T-helper 2 cell treated with Interferon-gamma antibody and Interleukin-4, amounts not matched to agents 5 μg/mL and 100 μg/mL, for 36 hours (primary cell): ENCODE measurements at regions not wholly inside any gene's neighbourhood (a gene's known extent, or its start where the extent isn't known, plus 50 kb on each side); places are given as distances from the start of the nearest gene placed in this dataset.
"Not testable (repeated sequence)": the region's sequence is repeated elsewhere in the genome, so short reads cannot be mapped to it uniquely, and the experiment has no call there.

Experiments
- DNase-seq: peaks from one replicate; pipeline ENCODE4 v3.0.0; 2021; ENCODE audit warnings: low spot score
- H3K27ac Mint-ChIP-seq: one replicate; pipeline ENCODE4 v1.8.0; 2021; ENCODE audit warnings: mild to moderate bottlenecking, mixed read lengths
- H3K27me3 Mint-ChIP-seq: one replicate; pipeline ENCODE4 v1.8.0; 2021; ENCODE audit warnings: low read depth, mixed read lengths
- H3K36me3 Mint-ChIP-seq: one replicate; pipeline ENCODE4 v1.8.0; 2021; ENCODE audit warnings: low read depth, mixed read lengths
- H3K4me1 Mint-ChIP-seq: one replicate; pipeline ENCODE4 v1.8.0; 2021; ENCODE audit warnings: low read depth, mixed read lengths
- H3K4me3 Mint-ChIP-seq: one replicate; pipeline ENCODE4 v1.8.0; 2022; ENCODE audit warnings: mild to moderate bottlenecking, moderate library complexity, mixed read lengths
- H3K9me3 Mint-ChIP-seq: one replicate; pipeline ENCODE4 v1.8.0; 2021; ENCODE audit warnings: mixed read lengths

DNA sequence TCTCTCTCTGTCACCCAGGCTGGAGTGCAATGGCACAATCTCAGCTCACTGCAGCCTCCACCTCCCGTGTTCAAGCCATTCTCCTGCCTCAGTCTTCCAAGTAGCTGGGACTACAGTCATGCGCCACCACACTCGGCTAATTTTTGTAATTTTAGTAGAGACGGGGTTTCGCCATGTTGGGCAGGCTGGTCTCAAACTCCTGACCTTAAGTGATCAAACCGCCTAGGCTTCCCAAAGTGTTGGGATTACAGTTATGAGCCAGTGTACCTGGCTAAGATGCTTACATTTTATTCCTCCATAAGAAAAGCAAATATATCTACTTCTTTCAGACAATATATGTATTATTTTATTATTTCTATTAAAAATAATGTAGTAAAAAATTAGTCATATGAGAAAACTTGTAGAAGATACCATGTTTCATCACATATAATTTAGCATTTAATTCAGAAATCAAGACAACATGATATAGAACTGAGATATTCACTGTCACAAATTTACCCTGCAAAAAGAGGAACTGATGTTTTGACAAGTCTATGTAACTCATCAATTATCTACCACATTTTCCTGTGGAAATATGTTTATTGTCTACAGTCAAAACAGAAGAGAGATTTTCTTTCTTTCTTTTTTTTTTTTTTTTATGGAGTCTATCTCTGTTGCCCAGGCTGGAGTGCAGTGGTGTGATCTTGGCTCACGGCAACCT, 105.1 kb downstream of the ZNF486 start:
- H3K27ac Mint-ChIP-seq, H3K27me3 Mint-ChIP-seq, H3K36me3 Mint-ChIP-seq, H3K4me3 Mint-ChIP-seq, H3K4me1 Mint-ChIP-seq, DNase-seq: not testable (repeated sequence)
- peaks cover 48% of the 10 kb centered on the region for H3K9me3 Mint-ChIP-seq

DNA sequence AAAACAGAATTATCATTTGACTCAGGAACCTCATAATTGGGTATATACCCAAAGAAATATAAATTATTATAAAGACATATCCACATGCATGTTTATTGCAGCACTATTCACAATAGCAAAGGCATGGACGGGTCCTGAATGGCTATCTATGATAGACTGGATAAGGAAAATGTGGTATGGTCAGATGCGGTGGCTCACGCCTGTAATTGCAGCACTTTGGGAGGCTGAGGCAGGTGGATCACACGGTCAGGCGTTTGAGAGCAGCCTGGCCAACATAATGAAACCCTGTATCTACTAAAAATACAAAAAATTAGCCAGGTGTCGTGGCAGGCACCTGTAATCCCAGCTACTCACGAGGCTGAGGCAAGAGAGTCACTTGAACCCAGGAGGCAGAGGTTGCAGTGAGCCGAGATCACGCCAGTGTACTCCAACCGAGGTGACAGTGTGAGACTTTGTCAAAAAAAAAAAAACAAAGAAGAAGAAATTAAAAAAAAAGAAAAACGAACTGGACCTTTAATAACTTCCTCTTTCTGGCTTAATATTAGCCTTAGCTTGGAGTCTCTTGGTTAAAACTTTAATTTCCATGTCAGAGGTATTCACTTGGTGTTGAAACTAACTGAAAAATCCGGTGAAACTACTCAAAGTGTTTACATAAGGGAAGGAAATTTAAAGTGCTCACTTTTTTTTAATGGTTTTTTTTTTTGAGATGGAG, 104.4 kb downstream of the ZNF486 start:
- H3K27me3 Mint-ChIP-seq, result no peaks in the 10 kb centered on the region
- no peaks in the 10 kb centered on the region for H3K4me1 Mint-ChIP-seq
- no peak overlapping the region for H3K27ac Mint-ChIP-seq
- no peak overlapping the region for H3K4me3 Mint-ChIP-seq
- peaks cover 48% of the 10 kb centered on the region for H3K9me3 Mint-ChIP-seq
- DNase-seq, result no peak
- no peaks in the 10 kb centered on the region for H3K36me3 Mint-ChIP-seq

DNA sequence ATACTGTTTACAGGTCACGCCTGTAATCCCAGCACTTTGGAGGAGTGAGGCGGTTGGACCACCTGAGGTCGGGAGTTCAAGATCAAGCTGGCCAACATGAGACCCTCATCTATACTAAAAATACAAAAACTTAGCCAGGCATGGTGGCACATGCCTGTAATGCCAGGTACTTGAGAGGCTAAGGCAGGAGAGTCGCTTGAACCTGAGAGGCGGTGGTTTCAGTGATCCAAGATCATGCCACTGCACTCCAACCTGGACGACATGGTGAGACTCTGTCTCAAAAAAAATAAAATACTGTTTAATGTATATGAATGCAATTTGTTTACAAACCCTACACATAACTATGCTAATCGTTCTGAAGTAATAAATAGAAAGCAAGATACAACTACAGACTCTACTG, 102.4 kb downstream of the ZNF486 start:
- H3K4me1 Mint-ChIP-seq, result no peaks in the 10 kb centered on the region

DNA sequence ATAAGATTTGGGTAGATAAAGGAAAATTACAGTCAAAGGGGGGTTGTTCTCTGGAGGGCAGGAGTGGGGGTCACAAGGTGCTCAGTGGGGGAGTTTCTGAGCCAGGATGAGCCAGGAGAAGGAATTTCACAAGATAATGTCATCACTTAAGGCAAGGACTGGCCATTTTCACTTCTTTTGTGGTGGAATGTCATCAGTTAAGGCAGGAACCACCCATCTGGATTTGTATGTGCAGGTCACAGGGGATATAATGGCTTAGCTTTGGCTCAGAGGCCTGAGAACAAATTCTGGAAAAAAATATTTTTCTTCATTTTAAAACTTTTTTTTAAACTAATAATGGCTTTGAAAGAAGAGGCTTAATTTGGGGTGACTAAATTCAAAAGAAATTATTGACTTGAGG, 94.5 kb downstream of the ZNF486 start:
- H3K9me3 Mint-ChIP-seq, result peaks cover 43% of the 10 kb centered on the region
- not testable (repeated sequence) for DNase-seq, H3K4me3 Mint-ChIP-seq, H3K4me1 Mint-ChIP-seq, H3K36me3 Mint-ChIP-seq, H3K27ac Mint-ChIP-seq, H3K27me3 Mint-ChIP-seq

More for the DNA sequence above, 102.4 kb downstream of the ZNF486 start:
- no peak overlapping the region for H3K4me3 Mint-ChIP-seq
- no peak for DNase-seq
- H3K36me3 Mint-ChIP-seq, result no peaks in the 10 kb centered on the region
- H3K27ac Mint-ChIP-seq, result no peak overlapping the region
- no peaks in the 10 kb centered on the region for H3K27me3 Mint-ChIP-seq
- H3K9me3 Mint-ChIP-seq, result peaks cover 45% of the 10 kb centered on the region

DNA sequence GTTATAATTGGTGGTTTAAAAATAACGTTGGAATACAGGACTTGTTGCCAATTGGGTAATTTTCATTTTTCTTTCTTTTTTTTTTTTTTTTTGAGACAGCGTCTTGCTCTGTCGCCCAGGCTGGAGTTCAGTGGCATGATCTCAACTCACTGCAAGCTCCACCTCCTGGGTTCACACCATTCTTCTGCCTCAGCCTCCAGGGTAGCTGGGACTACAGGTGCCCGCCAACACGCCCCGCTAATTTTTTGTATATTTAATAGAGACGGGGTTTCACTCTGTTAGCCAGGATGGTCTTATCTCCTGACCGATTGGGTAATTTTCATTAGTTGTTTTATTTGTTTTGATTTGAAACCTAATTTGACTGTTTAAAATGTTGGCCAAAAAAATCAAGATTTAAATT, 93.7 kb downstream of the ZNF486 start:
- not testable (repeated sequence) for H3K27ac Mint-ChIP-seq, H3K4me1 Mint-ChIP-seq, DNase-seq, H3K4me3 Mint-ChIP-seq, H3K27me3 Mint-ChIP-seq, H3K36me3 Mint-ChIP-seq
- H3K9me3 Mint-ChIP-seq, result peaks cover 42% of the 10 kb centered on the region

DNA sequence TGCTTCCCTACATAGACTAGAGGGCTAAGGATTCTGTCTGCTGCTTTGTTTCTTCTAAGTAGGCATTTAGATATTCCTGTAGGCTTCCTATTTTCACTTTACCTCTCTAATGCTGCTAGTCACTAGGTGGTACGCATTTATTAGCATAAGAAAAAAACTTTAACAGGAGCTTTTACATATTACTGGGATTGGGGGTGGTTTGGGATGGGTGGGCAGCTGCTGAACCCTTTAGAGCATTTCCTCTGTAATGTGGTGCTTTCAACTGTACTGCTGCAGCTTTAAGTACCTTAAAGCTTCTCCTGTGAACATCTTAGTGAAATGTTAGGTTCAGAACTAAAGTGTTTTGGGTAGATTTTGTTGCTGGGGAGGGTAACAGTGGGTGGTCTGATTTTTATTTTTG, 92.6 kb downstream of the ZNF486 start:
- H3K9me3 Mint-ChIP-seq, result peaks cover 35% of the 10 kb centered on the region
- H3K4me1 Mint-ChIP-seq, result no peaks in the 10 kb centered on the region
- no peaks in the 10 kb centered on the region for H3K36me3 Mint-ChIP-seq
- no peak overlapping the region for H3K27ac Mint-ChIP-seq
- H3K27me3 Mint-ChIP-seq, result no peaks in the 10 kb centered on the region
- no peak for DNase-seq
- no peak overlapping the region for H3K4me3 Mint-ChIP-seq

DNA sequence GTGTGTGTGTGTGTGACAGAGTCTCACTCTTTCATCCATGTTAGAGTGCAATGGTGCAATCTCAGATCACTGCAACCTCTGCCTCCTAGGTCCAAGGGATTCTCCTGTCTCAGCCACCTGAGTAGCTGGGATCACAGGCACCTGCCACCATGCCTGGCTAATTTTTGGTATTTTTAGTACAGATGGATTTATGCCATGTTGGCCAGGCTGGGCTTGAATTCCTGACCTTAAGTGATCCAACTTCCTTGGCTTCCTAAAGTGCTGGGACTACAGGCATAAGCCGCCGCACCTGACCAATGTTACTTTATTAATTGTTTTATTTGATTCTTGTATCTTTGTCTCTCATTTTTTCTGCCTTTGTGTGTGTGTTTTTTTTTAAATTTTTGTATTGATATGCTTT, 89.6 kb downstream of the ZNF486 start:
- Mint-ChIP-seq H3K36me3 (no peaks in the 10 kb centered on the region), H3K27ac (no peak overlapping the region), H3K4me1 (no peaks in the 10 kb centered on the region), H3K9me3 (peaks cover 35% of the 10 kb centered on the region), H3K4me3 (no peak overlapping the region), H3K27me3 (no peaks in the 10 kb centered on the region)
- no peak for DNase-seq

DNA sequence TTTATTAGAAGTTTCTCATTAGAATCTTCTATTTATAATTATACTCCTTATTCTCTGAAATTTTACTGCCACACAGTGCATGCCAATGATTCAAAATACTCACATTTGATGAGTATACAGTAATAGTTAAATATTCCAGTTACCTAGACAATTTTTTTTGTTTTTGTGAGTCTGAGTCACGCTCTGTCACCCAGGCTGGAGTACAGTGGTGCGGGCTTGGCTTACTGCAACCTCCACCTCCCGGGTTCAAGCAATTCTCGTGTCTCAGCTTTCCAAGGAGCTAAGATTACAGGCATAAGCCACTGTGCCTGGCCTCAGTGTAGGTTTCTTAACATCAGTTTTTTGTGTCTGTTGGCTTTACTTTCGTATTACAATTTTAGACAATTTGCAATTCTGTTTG, 87.1 kb downstream of the ZNF486 start:
- no peaks in the 10 kb centered on the region for H3K4me1 Mint-ChIP-seq
- peaks cover 29% of the 10 kb centered on the region for H3K9me3 Mint-ChIP-seq
- no peaks in the 10 kb centered on the region for H3K27me3 Mint-ChIP-seq
- no peak overlapping the region for H3K27ac Mint-ChIP-seq
- DNase-seq, result no peak
- no peak overlapping the region for H3K4me3 Mint-ChIP-seq
- no peaks in the 10 kb centered on the region for H3K36me3 Mint-ChIP-seq

DNA sequence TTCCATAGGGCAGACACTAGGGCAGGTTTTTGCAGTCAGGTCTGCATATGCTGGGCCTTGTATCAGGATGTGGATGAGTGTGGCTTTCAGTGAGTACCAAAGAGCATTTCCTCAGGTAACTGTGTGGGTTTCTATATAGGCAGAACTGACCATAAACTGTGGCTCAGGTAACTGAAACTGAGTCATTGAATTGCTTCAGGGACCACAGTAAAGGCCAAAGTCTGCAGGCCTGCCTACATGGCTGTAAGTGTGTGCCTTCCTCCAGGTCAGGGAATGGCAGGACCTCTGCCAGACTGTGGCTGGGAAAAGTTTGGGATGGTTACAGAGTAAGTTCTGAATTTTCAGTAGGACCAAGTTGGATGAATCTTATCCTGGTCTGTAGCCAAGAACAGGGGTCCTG, 85.6 kb downstream of the ZNF486 start:
- H3K9me3 Mint-ChIP-seq, result peaks cover 16% of the 10 kb centered on the region
- H3K27ac Mint-ChIP-seq, result no peak overlapping the region
- no peaks in the 10 kb centered on the region for H3K36me3 Mint-ChIP-seq
- H3K4me3 Mint-ChIP-seq, result no peak overlapping the region
- DNase-seq, result no peak
- H3K4me1 Mint-ChIP-seq, result no peaks in the 10 kb centered on the region
- H3K27me3 Mint-ChIP-seq, result no peaks in the 10 kb centered on the region

DNA sequence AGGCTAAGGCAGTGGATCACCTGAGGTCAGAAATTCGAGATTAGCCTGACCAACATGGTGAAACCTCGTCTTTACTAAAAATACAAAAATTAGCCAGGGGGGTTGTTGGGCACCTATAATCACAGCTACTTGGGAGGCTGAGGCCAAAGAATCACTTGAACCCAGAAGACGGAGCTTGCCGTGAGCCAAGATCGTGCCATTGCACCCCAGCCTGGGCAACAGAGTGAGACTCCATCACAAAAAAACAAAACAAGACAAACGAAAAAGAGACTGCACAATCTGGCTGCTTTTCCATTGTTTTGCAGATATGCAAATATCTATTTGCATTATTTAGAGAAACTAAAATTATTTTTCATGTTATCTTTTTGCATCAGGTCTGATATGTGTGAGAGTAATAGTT, 83.6 kb downstream of the ZNF486 start:
- H3K4me1 Mint-ChIP-seq, result no peaks in the 10 kb centered on the region
- DNase-seq, result no peak
- no peak overlapping the region for H3K4me3 Mint-ChIP-seq
- no peak overlapping the region for H3K27ac Mint-ChIP-seq
- no peaks in the 10 kb centered on the region for H3K36me3 Mint-ChIP-seq
- no peaks in the 10 kb centered on the region for H3K27me3 Mint-ChIP-seq
- H3K9me3 Mint-ChIP-seq, result peaks cover 16% of the 10 kb centered on the region

DNA sequence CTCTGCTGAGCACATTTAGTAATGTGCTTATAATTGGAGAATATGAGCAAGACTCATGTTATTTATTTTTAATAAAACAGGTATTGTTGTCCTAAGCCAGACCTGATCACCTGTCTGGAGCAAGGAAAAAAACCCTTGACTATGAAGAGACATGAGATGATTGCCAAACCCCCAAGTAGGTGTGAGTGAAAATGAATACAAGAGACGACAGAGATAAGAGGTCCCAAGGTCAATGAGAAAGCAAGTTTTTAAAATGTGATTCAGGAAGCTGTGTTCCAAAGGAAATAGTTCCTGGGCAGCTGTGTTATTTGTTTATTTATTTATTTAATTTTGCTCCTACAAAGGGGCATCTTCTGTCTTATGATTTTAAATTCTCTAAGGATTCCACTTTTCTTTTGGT, 83.1 kb downstream of the ZNF486 start:
- H3K27me3 Mint-ChIP-seq, result no peaks in the 10 kb centered on the region
- no peak overlapping the region for H3K27ac Mint-ChIP-seq
- H3K9me3 Mint-ChIP-seq, result peaks cover 21% of the 10 kb centered on the region
- no peak for DNase-seq
- no peaks in the 10 kb centered on the region for H3K4me1 Mint-ChIP-seq
- H3K4me3 Mint-ChIP-seq, result no peak overlapping the region
- no peaks in the 10 kb centered on the region for H3K36me3 Mint-ChIP-seq
